ENCODE measurements at regions not wholly inside any gene's neighbourhood (a gene's known extent, or its start where the extent isn't known, plus 50 kb on each side); places are given as distances from the start of the nearest gene placed in this dataset.

DNA sequence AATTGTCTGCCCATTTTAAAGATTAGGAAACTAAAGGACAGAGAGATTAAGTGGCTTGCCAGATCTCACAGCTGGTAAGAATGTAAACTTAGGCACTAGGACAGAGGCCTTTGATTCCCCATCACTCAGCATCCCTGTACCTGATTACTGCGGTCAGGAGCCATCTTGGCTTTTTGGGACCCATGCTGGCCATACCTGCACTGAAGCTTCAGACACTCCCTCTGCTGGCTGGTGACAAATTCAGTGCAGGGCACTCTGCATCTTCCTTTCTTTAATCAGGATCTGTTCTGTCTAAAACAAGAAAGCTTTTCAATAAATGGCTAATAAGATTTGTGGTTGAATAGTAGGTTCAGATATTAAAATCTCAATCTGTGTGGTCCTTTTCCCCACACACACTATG lies 215.5 kb upstream of the RORB start:
- CTCF ChIA-PET: no interaction called here
- DNase-seq (no peak), ATAC-seq (no peak)
- Mint-ChIP-seq H3K36me3 (no peaks in the 10 kb centered on the region), H3K27ac (no peak overlapping the region), H3K4me1 (peaks cover 18% of the 10 kb centered on the region), H3K9me3 (ENCODE audit: low read depth) (peaks cover 4% of the 10 kb centered on the region), H3K4me3 (no peak overlapping the region), H3K27me3 (no peaks in the 10 kb centered on the region)

DNA sequence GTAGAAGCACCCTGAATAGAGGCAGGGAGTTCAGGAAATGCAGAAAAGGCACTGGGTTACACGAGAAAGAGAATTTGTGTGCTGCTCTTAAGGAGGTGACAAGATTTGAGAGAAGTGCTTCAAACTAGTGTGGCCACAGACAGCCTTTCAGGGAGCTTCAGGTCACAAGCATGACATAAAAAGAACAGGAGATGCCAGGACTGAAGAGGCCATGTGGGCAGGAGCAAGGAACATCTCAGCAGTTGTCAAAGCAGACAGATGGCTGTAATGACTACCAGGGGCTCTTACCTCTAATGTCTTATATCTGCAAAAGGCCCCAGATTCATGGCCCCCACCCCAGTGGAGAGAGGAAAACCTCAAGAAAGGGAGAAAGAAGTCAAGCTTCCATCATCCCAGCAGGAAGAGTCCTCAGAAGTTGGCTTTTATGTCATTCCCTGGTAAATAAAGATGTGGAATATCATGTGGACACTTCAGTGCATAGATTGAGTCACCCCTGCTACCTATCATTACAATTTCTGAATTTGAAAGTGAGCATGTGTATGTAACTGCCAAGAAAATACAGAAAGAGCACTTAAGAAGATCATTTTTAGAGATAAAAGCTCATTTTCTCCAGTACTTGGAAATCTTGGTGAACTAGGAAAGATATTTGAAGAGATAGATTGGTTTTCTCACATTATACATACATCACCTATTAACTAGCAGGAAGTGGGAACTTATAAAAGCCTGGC lies 214.4 kb upstream of the RORB start:
- Mint-ChIP-seq H3K9me3 (ENCODE audit: low read depth) (peaks cover 6% of the 10 kb centered on the region), H3K4me1 (peaks cover 8% of the 10 kb centered on the region), H3K4me3 (no peak overlapping the region), H3K36me3 (no peaks in the 10 kb centered on the region), H3K27me3 (no peaks in the 10 kb centered on the region), H3K27ac (no peak overlapping the region)
- ATAC-seq (no peak), DNase-seq (no peak)
- CTCF ChIA-PET: interaction anchor here (0.7 kb wide), 1 partner anchor 45 kb away, joined by 3 read pairs; no protein-coding TSS in a partner anchor

DNA sequence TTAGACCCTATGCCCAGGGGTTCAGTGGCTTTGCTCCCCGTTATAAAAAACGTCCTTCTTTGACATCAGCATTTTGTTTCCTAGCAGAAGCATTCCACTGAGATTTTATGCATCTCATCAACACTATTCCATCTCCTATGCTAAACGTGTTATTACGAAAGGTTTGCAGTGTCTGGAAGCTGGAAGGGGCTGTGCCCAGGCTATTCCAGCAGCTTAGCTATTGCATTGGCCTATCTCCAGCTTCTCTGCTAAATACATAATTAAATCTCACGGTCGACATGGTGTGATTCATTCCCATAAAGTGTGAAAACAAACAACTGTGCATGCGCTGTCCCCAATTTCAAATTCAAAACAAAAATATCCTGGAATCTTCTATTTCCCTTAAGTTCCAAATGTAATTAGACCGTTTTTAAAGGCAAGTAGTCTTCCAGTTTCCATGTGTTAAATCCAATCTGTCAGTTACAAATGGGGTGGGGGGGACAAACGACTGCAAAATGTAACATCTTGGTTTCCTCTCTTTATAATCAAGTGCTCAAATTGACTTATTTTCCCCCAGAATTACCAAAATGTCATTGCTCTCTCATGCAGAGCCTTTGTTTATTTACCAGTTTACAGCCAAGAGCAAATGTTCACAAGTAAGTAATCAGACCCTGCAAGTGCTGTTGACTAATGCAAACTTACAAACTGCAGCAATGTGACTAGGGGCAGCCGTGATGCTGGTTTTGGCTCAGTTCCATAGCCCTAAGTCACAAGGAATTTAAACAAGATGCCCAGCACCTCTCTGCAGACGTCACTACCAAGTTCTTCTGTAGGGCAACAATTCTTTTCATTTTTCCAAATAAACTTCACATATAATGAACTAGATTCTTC lies 212.3 kb upstream of the RORB start:
- Mint-ChIP-seq H3K4me1 (peaks cover 4% of the 10 kb centered on the region), H3K36me3 (no peaks in the 10 kb centered on the region), H3K27me3 (no peaks in the 10 kb centered on the region), H3K27ac (no peak overlapping the region), H3K4me3 (no peak overlapping the region), H3K9me3 (ENCODE audit: low read depth) (peaks cover 3% of the 10 kb centered on the region)
- no peak for DNase-seq
- CTCF ChIA-PET: no interaction called here
- no peak for ATAC-seq

DNA sequence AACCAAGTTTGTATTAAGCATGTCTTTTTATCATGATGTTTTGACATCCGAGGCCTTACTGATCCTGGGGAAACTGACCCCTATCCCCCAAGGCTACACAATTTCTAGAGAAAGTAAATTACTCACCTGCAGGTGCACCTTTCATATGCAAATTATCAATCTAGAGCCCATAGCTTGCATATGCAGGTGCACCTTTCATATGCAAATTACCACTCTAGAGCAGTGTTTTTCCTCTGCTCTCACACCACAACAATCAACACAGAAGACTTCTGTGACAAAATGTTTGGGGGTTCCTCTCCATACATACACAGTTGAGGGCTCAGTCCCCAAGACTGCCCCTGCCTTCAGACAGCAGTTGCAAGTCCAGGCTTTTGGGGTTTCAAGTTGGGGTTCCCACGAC lies 203.7 kb upstream of the RORB start:
- Mint-ChIP-seq H3K9me3 (ENCODE audit: low read depth) (peaks cover 2% of the 10 kb centered on the region), H3K27ac (no peak overlapping the region), H3K27me3 (no peaks in the 10 kb centered on the region), H3K4me3 (no peak overlapping the region), H3K36me3 (no peaks in the 10 kb centered on the region), H3K4me1 (no peaks in the 10 kb centered on the region)
- ATAC-seq: no peak
- CTCF ChIA-PET: no interaction called here
- DNase-seq: no peak

DNA sequence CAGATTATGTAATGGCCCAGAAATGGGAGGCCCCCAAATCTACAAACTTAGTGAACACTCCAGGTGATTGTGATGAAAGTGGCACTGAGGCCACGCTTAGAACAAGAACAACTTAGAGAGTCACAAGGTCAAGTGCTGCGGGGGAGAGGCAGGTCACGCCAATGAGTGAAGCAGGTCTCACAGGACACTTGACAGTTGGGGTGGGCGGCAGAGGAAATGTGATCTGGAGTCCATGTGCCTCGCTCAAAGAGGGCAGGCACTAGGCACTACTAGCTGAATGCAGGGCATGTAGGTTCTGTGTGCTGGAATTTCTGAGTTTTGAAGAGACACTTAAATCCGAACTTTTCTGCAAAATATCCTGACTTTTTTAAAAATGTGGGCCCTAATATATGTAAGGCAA lies 193.2 kb upstream of the RORB start:
- no peak for ATAC-seq
- H3K27ac Mint-ChIP-seq: no peak overlapping the region
- H3K4me3 Mint-ChIP-seq: no peak overlapping the region
- H3K9me3 Mint-ChIP-seq (ENCODE audit: low read depth): no peaks in the 10 kb centered on the region
- DNase-seq: no peak
- no peaks in the 10 kb centered on the region for H3K27me3 Mint-ChIP-seq
- no peaks in the 10 kb centered on the region for H3K4me1 Mint-ChIP-seq
- CTCF ChIA-PET: no interaction called here
- no peaks in the 10 kb centered on the region for H3K36me3 Mint-ChIP-seq

DNA sequence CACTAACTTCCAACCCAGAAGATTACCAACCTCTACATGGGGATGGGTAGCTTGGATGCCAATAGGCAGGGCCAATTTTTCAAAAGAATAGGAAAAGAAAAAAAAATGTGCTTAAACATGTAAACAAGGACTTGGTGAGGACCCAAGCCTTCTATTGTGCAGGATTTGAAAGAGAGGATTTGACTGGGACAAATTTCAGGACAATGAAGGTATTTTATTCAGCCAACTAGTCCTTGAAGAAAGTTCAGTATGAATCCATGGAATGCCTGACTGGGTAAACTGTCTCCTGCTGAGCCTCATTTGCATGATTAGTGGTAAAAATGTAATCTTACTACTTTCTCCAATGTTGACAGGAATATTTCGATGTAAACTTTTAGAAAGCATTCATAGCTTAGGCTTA lies 192.5 kb upstream of the RORB start:
- Mint-ChIP-seq H3K9me3 (ENCODE audit: low read depth) (no peaks in the 10 kb centered on the region), H3K27me3 (no peaks in the 10 kb centered on the region), H3K4me3 (no peak overlapping the region), H3K36me3 (no peaks in the 10 kb centered on the region), H3K27ac (no peak overlapping the region), H3K4me1 (no peaks in the 10 kb centered on the region)
- DNase-seq (no peak), ATAC-seq (no peak)
- CTCF ChIA-PET: no interaction called here

DNA sequence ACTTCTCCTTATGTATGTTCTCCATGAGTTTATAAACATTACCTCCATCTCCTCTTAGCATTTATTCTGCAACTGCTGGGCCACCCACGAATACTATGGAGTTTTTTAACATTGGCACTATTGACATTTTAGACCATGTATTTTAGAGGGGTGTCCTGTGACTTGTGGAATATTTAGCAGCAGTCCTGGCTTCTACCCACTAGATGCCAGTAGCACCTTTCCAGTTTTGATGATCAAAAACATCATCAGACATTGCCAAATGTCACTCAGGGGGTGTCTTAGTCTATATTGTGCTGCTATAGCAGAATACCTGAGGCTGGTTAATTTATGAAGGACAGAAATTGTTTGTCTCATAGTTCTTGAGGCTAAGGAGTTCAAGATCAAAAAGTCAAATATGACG lies 187.5 kb upstream of the RORB start:
- H3K4me3 Mint-ChIP-seq: no peak overlapping the region
- H3K27me3 Mint-ChIP-seq: peaks cover 7% of the 10 kb centered on the region
- H3K9me3 Mint-ChIP-seq (ENCODE audit: low read depth): no peaks in the 10 kb centered on the region
- CTCF ChIA-PET: no interaction called here
- no peaks in the 10 kb centered on the region for H3K36me3 Mint-ChIP-seq
- no peaks in the 10 kb centered on the region for H3K4me1 Mint-ChIP-seq
- no peak overlapping the region for H3K27ac Mint-ChIP-seq
- ATAC-seq (no peak), DNase-seq (no peak)

DNA sequence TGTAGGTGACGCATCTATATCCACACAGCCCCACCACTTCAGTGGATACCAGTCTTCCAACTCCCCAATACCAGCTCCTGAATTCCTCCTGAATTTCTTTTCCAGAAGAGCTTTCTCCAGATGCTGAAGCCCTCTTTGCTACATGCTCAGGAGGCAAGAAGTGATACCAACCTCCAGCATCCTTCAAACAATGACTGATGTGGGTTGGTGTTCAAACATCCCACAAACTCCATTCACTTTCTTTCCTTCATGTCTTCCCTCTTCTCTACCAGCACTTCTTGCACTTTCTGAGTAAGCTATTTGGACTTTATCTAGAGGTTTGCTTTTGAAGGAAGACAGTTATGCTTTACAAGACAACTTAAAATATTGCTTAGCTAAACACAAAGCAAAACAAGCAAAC lies 179.9 kb upstream of the RORB start:
- CTCF ChIA-PET: no interaction called here
- peaks cover under 1% of the 10 kb centered on the region for H3K4me1 Mint-ChIP-seq
- H3K9me3 Mint-ChIP-seq (ENCODE audit: low read depth): peaks cover 7% of the 10 kb centered on the region

DNA sequence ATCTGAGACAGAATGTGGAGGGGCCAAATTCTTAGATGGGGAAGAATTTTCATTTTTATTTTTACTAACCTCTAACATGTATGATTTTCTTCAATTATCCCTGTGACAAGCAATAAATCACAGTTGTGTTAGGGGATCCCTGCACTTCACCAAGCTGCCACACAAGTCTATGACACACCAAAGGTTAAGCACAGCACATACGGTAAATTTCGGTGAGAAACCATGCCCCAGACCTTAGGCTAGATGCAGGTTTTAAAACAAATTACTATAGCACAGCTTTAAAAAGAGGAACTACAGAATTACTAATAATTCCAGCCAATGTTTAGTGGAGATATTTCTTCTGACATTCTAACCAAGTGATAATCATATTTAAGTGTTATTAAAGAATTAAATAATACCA lies 175.7 kb upstream of the RORB start:
- no peak for ATAC-seq
- Mint-ChIP-seq H3K4me3 (no peak overlapping the region), H3K36me3 (no peaks in the 10 kb centered on the region), H3K27me3 (no peaks in the 10 kb centered on the region), H3K27ac (no peak overlapping the region), H3K4me1 (peaks cover 13% of the 10 kb centered on the region), H3K9me3 (ENCODE audit: low read depth) (peaks cover 7% of the 10 kb centered on the region)
- DNase-seq: no peak
- CTCF ChIA-PET: no interaction called here

More for the DNA sequence above, 179.9 kb upstream of the RORB start:
- H3K4me3 Mint-ChIP-seq: no peak overlapping the region
- no peak overlapping the region for H3K27ac Mint-ChIP-seq
- DNase-seq (no peak), ATAC-seq (no peak)
- peaks cover 5% of the 10 kb centered on the region for H3K27me3 Mint-ChIP-seq
- H3K36me3 Mint-ChIP-seq: no peaks in the 10 kb centered on the region

DNA sequence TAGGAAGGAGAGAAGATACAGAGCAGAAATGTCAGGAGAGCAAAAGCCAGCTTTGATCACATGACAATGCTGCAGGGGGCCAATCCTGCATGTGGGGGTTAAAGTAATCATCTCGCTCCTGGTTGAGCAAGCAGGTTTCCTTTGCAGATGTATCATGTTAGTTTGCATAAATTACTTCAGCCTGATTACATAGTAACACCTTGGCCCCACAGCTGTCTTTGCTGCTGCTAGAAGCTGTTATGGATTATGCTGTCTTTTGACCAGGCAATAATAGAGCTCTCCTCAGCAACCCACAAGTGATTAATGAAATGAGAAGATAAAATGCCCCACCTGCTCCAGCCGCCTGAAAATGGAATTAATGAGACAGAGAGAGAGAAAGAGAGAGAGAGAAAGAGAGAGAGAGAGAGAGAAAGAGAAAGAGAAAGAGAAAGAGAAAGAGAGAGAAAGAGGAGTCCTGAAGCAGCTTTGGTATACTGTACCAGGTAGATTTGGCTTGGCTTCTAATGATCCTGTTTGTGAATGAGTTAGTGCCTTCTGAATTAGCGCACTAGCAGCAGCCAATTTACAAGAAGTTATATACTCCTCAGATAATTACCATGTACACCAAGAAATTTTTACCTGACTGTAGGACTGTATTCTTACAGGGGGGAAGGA lies 174.3 kb upstream of the RORB start:
- DNase-seq: no peak
- peak; percentile 85 for ATAC-seq
- peak overlapping the region; percentile 68 for H3K4me3 Mint-ChIP-seq
- peaks cover 13% of the 10 kb centered on the region for H3K4me1 Mint-ChIP-seq
- H3K27me3 Mint-ChIP-seq: no peaks in the 10 kb centered on the region
- peak overlapping the region; percentile 84 for H3K27ac Mint-ChIP-seq
- CTCF ChIA-PET: no interaction called here
- no peaks in the 10 kb centered on the region for H3K36me3 Mint-ChIP-seq
- H3K9me3 Mint-ChIP-seq (ENCODE audit: low read depth): peaks cover 7% of the 10 kb centered on the region

DNA sequence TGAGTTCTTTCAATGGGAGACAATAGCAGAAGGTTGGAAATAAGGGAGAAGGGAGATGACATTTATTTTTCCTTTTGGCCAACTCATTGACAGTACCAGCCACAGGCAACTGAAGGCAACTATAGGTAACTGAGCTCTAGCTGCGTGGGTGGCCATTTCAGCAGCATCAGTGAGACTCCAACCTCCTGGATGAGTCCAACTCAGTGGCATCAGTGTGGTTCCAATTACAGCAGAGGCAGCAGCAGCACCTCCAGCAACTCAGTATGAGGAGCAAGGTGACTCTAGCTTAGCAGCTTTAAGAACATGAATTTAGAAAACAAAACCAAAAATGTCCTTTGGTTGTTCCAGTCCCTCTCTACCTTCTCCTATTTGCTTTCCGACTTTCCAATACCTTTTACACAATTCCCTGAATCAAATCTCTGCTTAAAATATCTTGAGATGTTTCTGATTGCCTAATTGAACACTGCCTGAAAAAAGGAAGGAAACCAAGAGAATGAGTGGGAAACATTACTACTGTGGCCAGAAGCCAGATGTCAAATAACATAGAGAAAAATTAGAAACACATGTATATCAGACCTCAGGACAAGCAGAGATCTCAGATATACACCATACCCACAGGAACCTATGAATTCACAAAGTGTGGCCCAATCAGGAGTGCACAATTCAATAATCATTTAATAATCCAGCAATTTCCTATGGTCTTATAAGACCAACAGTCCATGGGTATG lies 166.5 kb upstream of the RORB start:
- Mint-ChIP-seq H3K36me3 (no peaks in the 10 kb centered on the region), H3K9me3 (ENCODE audit: low read depth) (no peaks in the 10 kb centered on the region), H3K27me3 (no peaks in the 10 kb centered on the region), H3K27ac (no peak overlapping the region), H3K4me1 (peaks cover 28% of the 10 kb centered on the region), H3K4me3 (no peak overlapping the region)
- ATAC-seq (no peak), DNase-seq (no peak)
- CTCF ChIA-PET: interaction anchor here (1.3 kb wide), 1 partner anchor 49 kb away, joined by 3 read pairs; no protein-coding TSS in a partner anchor

DNA sequence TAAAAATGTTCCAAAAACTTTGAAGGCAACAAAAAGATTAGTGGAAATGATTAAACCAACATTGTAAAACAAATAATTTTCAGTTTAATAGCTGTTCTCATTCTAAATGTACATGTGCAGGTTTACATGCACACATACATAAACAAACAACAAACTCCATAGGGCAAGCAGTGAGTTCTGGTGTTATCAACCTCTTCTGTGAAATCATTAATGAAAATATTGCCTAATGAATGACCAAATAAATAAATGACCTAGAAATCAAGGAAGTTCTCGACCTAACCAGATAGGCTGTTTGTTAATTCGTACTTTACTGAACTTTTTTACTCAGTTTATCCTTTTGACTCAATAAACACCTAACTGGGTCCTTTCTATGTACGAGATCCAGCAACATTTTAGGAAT lies 165.5 kb upstream of the RORB start:
- Mint-ChIP-seq H3K9me3 (ENCODE audit: low read depth) (no peaks in the 10 kb centered on the region), H3K4me1 (peaks cover 28% of the 10 kb centered on the region), H3K27me3 (no peaks in the 10 kb centered on the region), H3K36me3 (no peaks in the 10 kb centered on the region), H3K27ac (no peak overlapping the region), H3K4me3 (no peak overlapping the region)
- DNase-seq: no peak
- ATAC-seq: no peak
- CTCF ChIA-PET: no interaction called here

DNA sequence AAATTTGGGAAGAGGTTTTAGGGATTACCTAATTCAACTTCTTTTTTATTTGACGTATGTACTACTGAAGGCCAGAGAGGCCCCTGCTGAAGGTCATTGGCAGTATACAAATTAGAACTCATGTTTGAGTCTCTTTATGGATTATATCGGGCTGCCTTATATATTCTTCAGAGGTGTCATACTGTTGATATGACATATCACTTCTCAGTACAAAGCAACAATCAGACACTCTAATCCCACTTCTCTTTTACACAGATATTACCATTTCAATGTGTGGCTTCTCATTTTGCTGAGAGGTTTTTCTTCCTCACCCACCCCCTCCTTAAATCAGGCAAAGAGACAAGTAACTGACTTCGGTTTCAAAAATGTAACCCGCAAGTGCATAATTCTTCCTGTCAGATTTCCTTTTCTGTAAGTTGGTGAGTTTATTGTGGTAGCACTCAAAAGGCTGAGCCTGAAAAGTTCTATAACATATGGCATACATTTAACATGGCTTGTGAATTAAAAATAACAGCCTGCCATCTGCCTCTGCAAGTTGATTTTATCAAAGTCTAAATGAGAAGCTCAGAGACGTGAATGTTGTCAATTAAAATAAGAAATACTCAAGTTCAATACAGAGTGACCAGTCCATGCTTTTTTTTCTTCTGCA lies 163.6 kb upstream of the RORB start:
- CTCF ChIA-PET: no interaction called here
- no peaks in the 10 kb centered on the region for H3K9me3 Mint-ChIP-seq (ENCODE audit: low read depth)
- peaks cover 25% of the 10 kb centered on the region for H3K4me1 Mint-ChIP-seq
- H3K27me3 Mint-ChIP-seq: no peaks in the 10 kb centered on the region
- H3K4me3 Mint-ChIP-seq: peak overlapping the region; percentile 6
- ATAC-seq (no peak), DNase-seq (no peak)
- H3K36me3 Mint-ChIP-seq: no peaks in the 10 kb centered on the region
- H3K27ac Mint-ChIP-seq: peak overlapping the region; percentile 76
